ENCODE measurements at regions not wholly inside any gene's neighbourhood (a gene's known extent, or its start where the extent isn't known, plus 50 kb on each side); places are given as distances from the start of the nearest gene placed in this dataset.

DNA sequence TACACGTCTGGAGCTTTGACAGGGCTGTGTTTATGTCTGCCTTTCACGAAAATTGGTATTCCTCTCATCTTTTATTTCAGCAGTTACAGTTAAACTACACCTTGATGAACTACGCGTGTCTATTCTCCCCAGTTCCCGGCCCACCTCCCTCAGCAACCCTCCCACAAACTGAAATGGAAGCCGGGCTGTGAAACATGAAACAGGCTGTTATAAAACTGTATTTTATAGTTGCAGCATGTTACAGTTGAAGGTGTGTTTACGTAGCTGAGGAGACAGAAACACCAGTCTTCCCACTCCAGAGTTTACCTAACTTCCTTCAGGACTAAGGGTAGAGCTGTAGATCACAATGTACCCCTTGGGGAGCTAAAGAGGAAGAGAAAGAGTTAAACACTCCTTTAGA lies 228.3 kb upstream of the ZNF32 start:
- CTCF ChIA-PET = interaction anchor here (0.6 kb wide), 1 partner anchor 211 kb away, joined by 6 read pairs; no protein-coding TSS in a partner anchor
- POLR2A ChIA-PET = no interaction called here

DNA sequence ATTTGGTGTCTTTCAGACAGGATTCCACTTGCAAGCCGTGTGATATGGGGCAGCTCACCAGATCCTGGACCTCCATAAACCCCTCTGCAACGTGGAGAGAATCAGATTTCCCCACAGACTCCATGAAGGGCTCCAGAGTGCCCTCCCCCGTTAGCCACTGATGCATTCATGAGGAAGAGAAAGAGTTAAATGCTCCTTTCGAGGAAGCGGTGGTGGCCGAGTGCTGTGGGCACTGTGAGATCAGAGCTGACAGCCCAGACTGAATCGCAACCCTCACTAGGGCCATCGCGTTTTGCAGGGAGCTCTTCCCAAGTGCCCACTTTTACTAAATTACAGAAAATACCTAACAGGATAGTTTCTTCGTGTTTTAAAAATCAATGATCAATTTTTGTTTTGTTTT lies 226.3 kb upstream of the ZNF32 start:
- ChIA-PET CTCF (no interaction called here), POLR2A (no interaction called here)
- DNase-seq = no peak
- no peaks in the 10 kb centered on the region for H3K4me1 Mint-ChIP-seq
- H3K9me3 Mint-ChIP-seq = no peaks in the 10 kb centered on the region
- no peaks in the 10 kb centered on the region for H3K27me3 Mint-ChIP-seq
- no peaks in the 10 kb centered on the region for H3K36me3 Mint-ChIP-seq (ENCODE audit: low read depth)
- no peak overlapping the region for H3K27ac Mint-ChIP-seq
- no peak overlapping the region for H3K4me3 Mint-ChIP-seq

More for the DNA sequence above, 228.3 kb upstream of the ZNF32 start:
- Mint-ChIP-seq H3K27me3 (no peaks in the 10 kb centered on the region), H3K9me3 (no peaks in the 10 kb centered on the region), H3K27ac (no peak overlapping the region), H3K4me1 (no peaks in the 10 kb centered on the region), H3K4me3 (no peak overlapping the region), H3K36me3 (ENCODE audit: low read depth) (no peaks in the 10 kb centered on the region)
- no peak for DNase-seq

DNA sequence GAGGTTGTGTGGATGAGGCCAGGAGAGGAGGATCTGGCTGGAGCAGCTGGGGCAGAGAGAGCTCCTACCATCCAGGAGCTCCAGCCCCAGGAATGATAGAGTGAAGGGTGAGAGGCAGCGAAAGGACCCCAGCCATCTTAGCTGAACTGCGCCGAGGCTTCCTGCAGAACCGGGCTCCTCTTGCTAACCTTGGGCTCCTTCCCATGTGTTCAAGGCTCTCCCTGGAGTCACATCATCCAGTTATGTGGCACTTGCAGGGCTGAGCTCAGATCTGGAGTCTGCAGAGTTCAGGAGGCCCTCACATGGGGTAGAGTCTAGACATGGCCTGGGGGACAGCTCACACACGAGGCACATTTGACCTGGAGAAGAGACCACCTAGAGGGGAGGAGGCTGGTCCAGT lies 225.0 kb upstream of the ZNF32 start:
- Mint-ChIP-seq H3K9me3 (no peaks in the 10 kb centered on the region), H3K4me3 (no peak overlapping the region), H3K36me3 (ENCODE audit: low read depth) (no peaks in the 10 kb centered on the region), H3K27me3 (no peaks in the 10 kb centered on the region), H3K4me1 (no peaks in the 10 kb centered on the region), H3K27ac (no peak overlapping the region)
- DNase-seq = no peak
- ChIA-PET POLR2A (no interaction called here), CTCF (no interaction called here)

DNA sequence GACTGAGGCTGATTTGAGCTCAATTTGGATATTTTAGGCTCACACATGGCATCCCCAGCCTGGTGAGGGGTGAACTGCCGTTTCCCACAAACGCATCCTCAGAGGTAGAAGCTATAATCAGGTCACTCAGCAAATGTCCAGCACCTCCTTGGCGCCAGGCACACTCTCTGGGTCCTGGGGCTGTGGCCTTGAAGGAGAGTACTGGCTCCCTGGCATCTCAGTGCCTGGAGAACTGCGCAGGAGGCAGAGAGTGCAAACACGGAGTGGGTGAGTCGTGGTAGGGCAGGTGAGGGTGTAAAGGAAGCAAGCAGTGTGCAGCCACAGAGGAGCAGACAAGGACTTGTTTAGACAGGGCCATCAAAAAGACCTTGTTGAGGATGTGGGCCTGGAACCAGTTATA lies 224.0 kb upstream of the ZNF32 start:
- Mint-ChIP-seq H3K4me1 (no peaks in the 10 kb centered on the region), H3K4me3 (no peak overlapping the region), H3K9me3 (no peaks in the 10 kb centered on the region), H3K27me3 (no peaks in the 10 kb centered on the region), H3K36me3 (ENCODE audit: low read depth) (no peaks in the 10 kb centered on the region), H3K27ac (no peak overlapping the region)
- DNase-seq = no peak
- POLR2A ChIA-PET = no interaction called here
- CTCF ChIA-PET = no interaction called here

DNA sequence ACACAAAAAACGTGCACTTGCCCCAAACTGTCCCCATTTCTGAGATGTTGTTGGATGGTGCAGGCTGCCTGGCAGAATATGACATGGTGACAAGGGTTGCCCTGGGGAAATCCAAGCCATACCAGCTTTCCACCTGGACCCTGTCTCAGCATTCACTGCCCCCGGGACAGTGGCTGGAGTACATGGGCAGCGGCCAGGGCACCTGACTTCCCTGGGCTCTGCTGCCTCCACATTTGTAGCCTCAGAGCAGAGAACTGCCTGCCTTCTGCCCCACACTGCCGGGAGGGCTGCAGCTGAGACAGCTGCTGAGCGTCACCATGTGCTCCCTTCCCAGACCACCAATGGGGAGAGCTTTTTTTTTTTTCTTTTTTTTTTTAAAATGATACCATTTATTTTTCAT lies 222.9 kb upstream of the ZNF32 start:
- Mint-ChIP-seq H3K27me3 (no peaks in the 10 kb centered on the region), H3K27ac (no peak overlapping the region), H3K9me3 (no peaks in the 10 kb centered on the region), H3K36me3 (ENCODE audit: low read depth) (no peaks in the 10 kb centered on the region), H3K4me3 (no peak overlapping the region), H3K4me1 (no peaks in the 10 kb centered on the region)
- CTCF ChIA-PET = no interaction called here
- no peak for DNase-seq
- POLR2A ChIA-PET = no interaction called here

DNA sequence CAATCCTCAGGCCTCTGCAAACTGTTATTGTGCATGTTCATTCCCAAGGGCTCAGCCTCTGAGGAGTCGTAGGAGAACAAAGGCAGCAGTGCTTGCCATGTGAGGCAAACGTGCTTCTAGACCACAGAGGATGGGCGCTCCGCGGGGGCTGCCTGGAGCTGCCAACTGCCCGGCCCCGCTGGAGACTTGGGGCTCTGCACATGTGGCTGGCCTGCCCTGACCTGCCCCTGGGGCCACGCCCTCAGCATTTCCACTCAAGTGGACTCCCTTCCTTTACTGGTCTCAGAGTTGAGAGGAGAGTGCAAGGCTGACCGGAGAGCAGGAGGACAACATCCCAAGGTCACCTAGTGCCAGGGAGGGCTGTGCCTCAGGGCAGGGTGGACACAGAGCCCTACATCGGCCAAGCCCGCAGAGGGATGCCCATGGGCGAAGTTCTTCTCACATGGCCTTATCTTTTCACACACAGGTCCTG lies 222.3 kb upstream of the ZNF32 start:
- Mint-ChIP-seq H3K36me3 (ENCODE audit: low read depth) (no peaks in the 10 kb centered on the region), H3K27me3 (no peaks in the 10 kb centered on the region), H3K4me3 (no peak overlapping the region), H3K9me3 (no peaks in the 10 kb centered on the region), H3K4me1 (no peaks in the 10 kb centered on the region), H3K27ac (no peak overlapping the region)
- DNase-seq = no peak
- POLR2A ChIA-PET = no interaction called here
- CTCF ChIA-PET = no interaction called here

DNA sequence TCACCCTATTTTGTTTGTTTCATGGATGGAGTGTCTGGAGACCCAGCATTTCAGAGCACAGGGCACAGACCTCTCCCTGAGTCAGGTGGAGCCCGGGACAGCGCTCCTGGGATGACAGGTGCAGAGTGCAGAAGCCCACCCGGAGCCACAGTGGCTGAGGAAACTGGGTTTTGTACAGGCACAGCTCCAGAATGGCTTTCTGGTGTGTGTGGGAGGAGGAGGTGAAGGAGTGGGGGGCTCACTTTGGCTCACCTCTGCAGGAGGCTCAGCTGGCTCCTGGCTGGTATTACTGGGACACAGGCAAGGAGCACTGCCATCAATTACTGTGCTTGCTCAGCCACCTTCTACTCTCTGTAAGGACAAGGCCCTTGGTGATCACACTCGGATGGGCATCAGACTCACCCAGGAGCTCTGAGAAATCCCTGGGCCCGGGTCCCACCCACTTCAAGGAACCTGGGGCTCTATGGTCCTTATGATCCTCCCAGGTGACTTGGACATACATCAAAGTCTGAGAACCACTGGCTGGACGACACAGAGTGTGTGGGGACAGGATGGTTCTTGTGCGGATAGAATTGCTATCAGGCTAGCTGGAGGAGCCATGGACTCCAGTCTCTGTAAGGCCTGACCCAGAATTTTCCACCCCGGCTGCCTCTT lies 221.1 kb upstream of the ZNF32 start:
- no peak for DNase-seq
- H3K9me3 Mint-ChIP-seq = no peaks in the 10 kb centered on the region
- H3K27me3 Mint-ChIP-seq = no peaks in the 10 kb centered on the region
- H3K36me3 Mint-ChIP-seq (ENCODE audit: low read depth) = no peaks in the 10 kb centered on the region
- no peak overlapping the region for H3K27ac Mint-ChIP-seq
- H3K4me3 Mint-ChIP-seq = no peak overlapping the region
- no peaks in the 10 kb centered on the region for H3K4me1 Mint-ChIP-seq
- POLR2A ChIA-PET = no interaction called here
- CTCF ChIA-PET = no interaction called here

DNA sequence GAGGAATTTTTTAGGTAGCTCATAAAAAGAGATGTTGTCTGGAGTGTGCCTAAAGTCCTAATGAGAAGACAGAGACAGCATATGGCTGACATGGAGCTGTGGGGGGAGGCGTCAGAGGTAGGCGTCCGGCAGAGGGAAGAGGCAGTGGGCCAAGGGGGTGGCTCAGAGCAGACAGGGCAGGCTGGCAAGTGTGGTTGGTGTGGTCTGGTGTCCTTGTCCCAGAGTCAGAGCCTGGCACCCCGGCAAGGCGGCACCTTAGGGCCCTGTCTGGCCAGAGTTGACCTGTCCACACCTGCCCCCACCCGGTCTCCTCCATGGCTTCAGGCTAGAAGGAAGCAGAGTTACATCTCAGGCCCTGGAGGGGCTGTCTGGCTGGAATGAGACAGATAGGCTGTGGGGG lies 220.3 kb upstream of the ZNF32 start:
- POLR2A ChIA-PET = no interaction called here
- H3K36me3 Mint-ChIP-seq (ENCODE audit: low read depth) = no peaks in the 10 kb centered on the region
- H3K9me3 Mint-ChIP-seq = no peaks in the 10 kb centered on the region
- no peaks in the 10 kb centered on the region for H3K27me3 Mint-ChIP-seq
- CTCF ChIA-PET = no interaction called here
- H3K4me1 Mint-ChIP-seq = no peaks in the 10 kb centered on the region
- no peak for DNase-seq
- H3K27ac Mint-ChIP-seq = no peak overlapping the region
- H3K4me3 Mint-ChIP-seq = no peak overlapping the region

DNA sequence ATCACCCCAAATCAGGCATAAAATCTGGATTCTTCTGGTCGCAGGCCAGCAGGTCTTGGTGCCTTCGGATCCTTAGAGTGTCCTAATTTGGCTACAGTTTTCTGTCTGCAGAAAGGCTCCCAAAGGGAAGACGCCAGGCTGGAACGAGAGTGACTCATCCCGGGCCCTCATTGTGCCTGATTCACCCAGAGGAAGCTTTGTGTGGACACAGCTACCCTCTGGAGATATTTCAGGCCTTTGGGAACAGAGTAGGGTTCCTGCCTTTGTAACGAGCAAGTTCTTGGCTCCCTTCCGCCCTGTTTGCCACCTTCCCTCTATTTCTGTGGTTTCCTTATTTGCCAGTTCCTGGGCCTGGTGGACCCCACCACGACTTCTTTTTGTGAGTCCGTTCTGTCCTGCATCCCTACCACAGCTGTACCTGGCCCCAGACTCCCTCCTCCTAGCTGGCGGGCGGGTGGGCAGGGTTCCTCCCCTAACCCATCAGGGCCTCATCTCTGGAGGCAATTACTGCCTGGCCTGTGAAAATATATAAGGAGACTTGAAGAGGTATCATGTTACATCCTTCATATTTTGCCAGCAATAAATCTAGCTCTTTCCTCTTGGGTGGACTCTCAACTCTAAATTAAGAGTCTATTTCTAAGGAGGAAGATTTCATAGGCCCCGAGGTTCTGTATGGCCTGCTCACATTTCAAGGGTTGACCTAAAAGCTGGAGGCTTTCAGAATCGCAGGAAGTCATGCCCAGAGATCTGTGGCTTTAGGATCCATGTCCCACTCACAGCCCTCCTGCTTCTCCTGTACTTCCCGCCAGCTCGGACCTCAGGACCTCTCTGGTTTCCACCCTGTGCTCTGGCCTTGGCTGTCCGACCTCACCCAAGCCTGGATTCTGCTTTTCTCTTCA lies 219.2 kb upstream of the ZNF32 start:
- Mint-ChIP-seq H3K9me3 (no peaks in the 10 kb centered on the region), H3K27ac (no peak overlapping the region)
- CTCF ChIA-PET = no interaction called here

DNA sequence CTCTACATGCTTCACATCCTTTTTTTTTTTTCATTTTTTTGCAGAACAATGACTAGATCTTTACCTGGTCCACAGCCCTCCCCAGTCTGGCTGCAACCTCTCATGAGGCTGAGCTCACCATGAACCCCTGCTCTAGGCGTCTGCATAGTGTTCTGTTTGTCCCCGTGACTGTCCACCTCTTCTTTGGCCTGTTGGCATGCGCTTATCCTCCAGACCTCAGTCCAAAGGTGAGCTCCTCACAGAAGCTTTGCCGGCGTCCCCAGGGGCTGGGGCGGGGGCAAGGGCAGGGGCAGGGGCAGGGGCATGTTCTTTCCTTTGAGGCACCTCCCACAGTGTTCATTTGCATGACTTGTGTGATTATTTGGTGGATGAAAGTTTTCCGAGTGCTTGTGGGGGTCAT lies 218.4 kb upstream of the ZNF32 start:
- Mint-ChIP-seq H3K36me3 (ENCODE audit: low read depth) (no peaks in the 10 kb centered on the region), H3K4me3 (no peak overlapping the region), H3K27me3 (no peaks in the 10 kb centered on the region), H3K4me1 (no peaks in the 10 kb centered on the region), H3K9me3 (no peaks in the 10 kb centered on the region), H3K27ac (no peak overlapping the region)
- no peak for DNase-seq
- POLR2A ChIA-PET = no interaction called here
- CTCF ChIA-PET = no interaction called here

More for the DNA sequence above, 219.2 kb upstream of the ZNF32 start:
- POLR2A ChIA-PET = no interaction called here
- DNase-seq = no peak
- Mint-ChIP-seq H3K27me3 (no peaks in the 10 kb centered on the region), H3K4me3 (no peak overlapping the region), H3K4me1 (no peaks in the 10 kb centered on the region), H3K36me3 (ENCODE audit: low read depth) (no peaks in the 10 kb centered on the region)

DNA sequence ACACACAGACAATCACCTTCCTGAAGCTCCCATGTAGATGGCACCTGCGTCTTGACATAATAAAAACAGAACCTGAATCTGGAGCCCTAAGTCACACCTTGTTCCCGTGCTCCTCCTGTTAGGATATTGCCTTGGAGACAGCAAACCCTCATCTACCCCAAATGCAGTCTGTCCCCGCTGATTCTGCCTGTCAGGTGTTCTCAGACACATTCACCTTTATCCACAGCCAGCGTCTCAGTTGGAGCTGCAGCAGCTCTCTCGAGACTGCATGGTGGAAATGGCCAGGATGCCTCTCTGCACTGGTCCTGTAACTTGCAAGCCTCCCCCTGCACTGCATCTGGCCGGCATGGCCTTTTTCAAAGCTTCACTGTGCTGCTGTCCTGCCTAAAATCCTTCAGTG lies 218.0 kb upstream of the ZNF32 start:
- POLR2A ChIA-PET = no interaction called here

DNA sequence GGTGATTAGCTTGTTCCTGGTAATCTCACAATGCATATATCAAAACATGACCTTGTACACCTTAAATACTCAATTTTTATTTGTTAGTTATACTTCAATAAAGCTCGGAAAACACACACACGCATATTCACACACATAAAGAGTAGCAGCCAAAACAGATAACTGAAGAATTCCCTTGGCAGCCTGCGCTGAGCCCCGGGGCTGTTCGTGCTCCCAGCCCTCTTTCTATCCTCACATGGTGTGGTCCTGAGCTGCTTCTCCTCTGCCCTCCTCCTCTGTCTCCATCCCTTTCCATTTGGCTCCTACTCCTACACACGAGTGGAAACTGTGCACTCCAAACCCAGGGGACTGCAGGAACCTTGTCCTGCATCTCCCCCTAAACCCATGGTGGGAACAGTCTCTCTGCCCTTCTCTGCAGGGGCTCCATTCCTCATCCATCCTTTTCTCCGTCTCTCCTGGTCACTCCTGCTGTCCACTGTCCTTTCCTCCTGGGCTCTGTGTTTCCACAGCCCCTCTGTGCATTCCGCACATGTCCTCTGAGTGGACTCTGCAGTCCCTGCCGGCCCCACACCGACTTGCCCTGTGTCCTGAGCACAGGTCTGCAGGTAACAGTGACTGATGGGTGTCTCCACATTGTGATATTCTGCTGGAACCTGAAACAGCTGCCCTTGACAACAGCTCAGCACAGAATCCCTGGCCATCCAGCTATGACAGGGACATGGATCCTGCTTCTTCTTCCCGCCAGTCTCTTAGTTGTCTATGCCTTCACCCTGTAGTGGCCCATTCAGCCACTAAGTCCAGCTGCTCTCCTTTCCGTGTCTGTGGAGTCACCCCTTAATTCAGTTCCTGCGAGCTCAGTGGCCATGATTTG lies 216.8 kb upstream of the ZNF32 start:
- ChIA-PET POLR2A (interaction anchor here (0.7 kb wide), 1 partner anchor 20 kb away, joined by 3 read pairs; no protein-coding TSS in a partner anchor), CTCF (no interaction called here)
- Mint-ChIP-seq H3K4me1 (no peaks in the 10 kb centered on the region), H3K27me3 (no peaks in the 10 kb centered on the region), H3K27ac (no peak overlapping the region), H3K4me3 (no peak overlapping the region), H3K36me3 (ENCODE audit: low read depth) (no peaks in the 10 kb centered on the region), H3K9me3 (no peaks in the 10 kb centered on the region)
- DNase-seq = no peak

More for the DNA sequence above, 218.0 kb upstream of the ZNF32 start:
- H3K4me1 Mint-ChIP-seq = no peaks in the 10 kb centered on the region
- no peaks in the 10 kb centered on the region for H3K9me3 Mint-ChIP-seq
- no peaks in the 10 kb centered on the region for H3K27me3 Mint-ChIP-seq
- H3K4me3 Mint-ChIP-seq = no peak overlapping the region
- no peak for DNase-seq
- H3K36me3 Mint-ChIP-seq (ENCODE audit: low read depth) = no peaks in the 10 kb centered on the region
- CTCF ChIA-PET = no interaction called here
- no peak overlapping the region for H3K27ac Mint-ChIP-seq

DNA sequence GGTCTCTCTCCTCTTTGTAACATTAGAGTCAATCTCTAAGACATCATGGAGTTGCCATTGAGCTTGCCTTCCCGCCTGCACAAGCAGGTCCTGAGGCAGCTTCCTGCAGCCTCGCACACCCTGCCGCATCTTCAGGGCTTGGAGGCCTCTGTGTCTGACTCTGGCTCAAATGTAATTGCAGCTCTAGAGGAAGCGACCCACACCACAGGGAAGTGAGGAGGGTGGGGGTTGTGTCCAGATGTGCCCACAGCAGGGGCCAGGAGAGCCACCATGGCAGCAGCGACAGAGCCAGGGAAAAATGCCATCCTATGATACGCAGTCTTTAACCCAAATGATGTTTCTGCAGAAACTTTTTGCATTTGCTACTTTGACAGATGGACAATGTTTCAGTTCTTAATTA lies 216.0 kb upstream of the ZNF32 start:
- H3K27me3 Mint-ChIP-seq = no peaks in the 10 kb centered on the region
- H3K27ac Mint-ChIP-seq = no peak overlapping the region
- no peaks in the 10 kb centered on the region for H3K36me3 Mint-ChIP-seq (ENCODE audit: low read depth)
- DNase-seq = no peak
- H3K4me3 Mint-ChIP-seq = no peak overlapping the region
- H3K4me1 Mint-ChIP-seq = no peaks in the 10 kb centered on the region
- no peaks in the 10 kb centered on the region for H3K9me3 Mint-ChIP-seq
- CTCF ChIA-PET = no interaction called here
- POLR2A ChIA-PET = interaction anchor here (0.7 kb wide), 1 partner anchor 21 kb away, joined by 3 read pairs; no protein-coding TSS in a partner anchor
